ENCODE measurements at regions not wholly inside any gene's neighbourhood (a gene's known extent, or its start where the extent isn't known, plus 50 kb on each side); places are given as distances from the start of the nearest gene placed in this dataset.

- Mint-ChIP-seq H3K27ac (no peak overlapping the region), H3K4me1 (no peaks in the 10 kb centered on the region), H3K4me3 (no peak overlapping the region), H3K27me3 (no peaks in the 10 kb centered on the region), H3K9me3 (ENCODE audit: insufficient read depth) (no peaks in the 10 kb centered on the region)
- Histone ChIP-seq H3K9ac (ENCODE audit: low read length) (no peak overlapping the region), H3K4me3 (ENCODE audit: control extremely low read depth in 1 of 5, extremely low read depth in 1 of 5, insufficient read depth in 1 of 5, low read depth in 2 of 5, low read length in 4 of 5) (no peak overlapping the region), H3K36me3 (replicated peaks in 1 of 2; ENCODE audit: control extremely low read depth in 1 of 2, control insufficient read depth in 1 of 2, extremely low read depth in 1 of 2, insufficient read depth in 2 of 2, low read length in 1 of 2) (no peaks in the 10 kb centered on the region), H3K27me3 (replicated peaks in 1 of 4; ENCODE audit: control extremely low read depth in 1 of 4, control insufficient read depth in 3 of 4, insufficient read depth in 4 of 4, low read length in 3 of 4) (no peaks in the 10 kb centered on the region), H3K27ac (ENCODE audit: low read length in 2 of 2) (no peak overlapping the region), H2AFZ (ENCODE audit: insufficient read depth, low read depth, low read length, poor library complexity, severe bottlenecking) (no peak overlapping the region), H3K4me2 (replicated peaks; ENCODE audit: low read depth, low read length, poor library complexity, severe bottlenecking) (no peak overlapping the region), H3K4me1 (ENCODE audit: control insufficient read depth in 2 of 2, insufficient read depth in 2 of 2, low read length in 2 of 2) (no peaks in the 10 kb centered on the region), H3K79me2 (ENCODE audit: control insufficient read depth, insufficient read depth, low read length) (no peaks in the 10 kb centered on the region), H4K20me1 (ENCODE audit: control insufficient read depth, insufficient read depth, low read length, poor library complexity, severe bottlenecking) (no peaks in the 10 kb centered on the region), H3K9me3 (ENCODE audit: control extremely low read depth in 1 of 3, control insufficient read depth in 2 of 3, insufficient read depth in 1 of 3, low read length in 2 of 3) (no peaks in the 10 kb centered on the region)
- TF ChIP-seq CTCF (IDR thresholded peaks at IDR 0.05): no peak
- no peak for TF ChIP-seq EZH2 (IDR thresholded peaks at IDR 0.05; ENCODE audit: borderline replicate concordance, insufficient read depth, low read depth, low read length, poor library complexity, severe bottlenecking)
- CTCF ChIA-PET: no interaction called here
- ATAC-seq (ENCODE audit: low read depth): no peak
- intact Hi-C loops (cut with micrococcal nuclease): no loop called here
- DNase-seq: no peak
- POLR2A ChIA-PET: no interaction called here
Measured at GRCh38 chr2:146004462-146004861, 1484.5 kb upstream of the ZEB2 start.

- Mint-ChIP-seq H3K27ac (no peak overlapping the region), H3K27me3 (no peaks in the 10 kb centered on the region), H3K9me3 (ENCODE audit: insufficient read depth) (no peaks in the 10 kb centered on the region), H3K4me3 (no peak overlapping the region), H3K4me1 (no peaks in the 10 kb centered on the region)
- ChIA-PET POLR2A (no interaction called here), CTCF (no interaction called here)
- no peaks in the 10 kb centered on the region for H3K4me1 ChIP-seq (ENCODE audit: control insufficient read depth in 2 of 2, insufficient read depth in 2 of 2, low read length in 2 of 2)
- H3K27ac ChIP-seq (ENCODE audit: low read length in 2 of 2): no peak overlapping the region
- H3K4me2 ChIP-seq (replicated peaks; ENCODE audit: low read depth, low read length, poor library complexity, severe bottlenecking): no peak overlapping the region
- H3K9ac ChIP-seq (ENCODE audit: low read length): no peak overlapping the region
- no peak overlapping the region for H2AFZ ChIP-seq (ENCODE audit: insufficient read depth, low read depth, low read length, poor library complexity, severe bottlenecking)
- no peaks in the 10 kb centered on the region for H3K9me3 ChIP-seq (ENCODE audit: control extremely low read depth in 1 of 3, control insufficient read depth in 2 of 3, insufficient read depth in 1 of 3, low read length in 2 of 3)
- 90% methylated on average over 3 of the region's 4 CpGs for WGBS (ENCODE audit: insufficient coverage)
- H3K79me2 ChIP-seq (ENCODE audit: control insufficient read depth, insufficient read depth, low read length): no peaks in the 10 kb centered on the region
- H3K36me3 ChIP-seq (replicated peaks in 1 of 2; ENCODE audit: control extremely low read depth in 1 of 2, control insufficient read depth in 1 of 2, extremely low read depth in 1 of 2, insufficient read depth in 2 of 2, low read length in 1 of 2): no peaks in the 10 kb centered on the region
- intact Hi-C loops (cut with micrococcal nuclease): no loop called here
- H3K4me3 ChIP-seq (ENCODE audit: control extremely low read depth in 1 of 5, extremely low read depth in 1 of 5, insufficient read depth in 1 of 5, low read depth in 2 of 5, low read length in 4 of 5): no peak overlapping the region
- ATAC-seq (ENCODE audit: low read depth) (no peak), DNase-seq (no peak)
- no peaks in the 10 kb centered on the region for H4K20me1 ChIP-seq (ENCODE audit: control insufficient read depth, insufficient read depth, low read length, poor library complexity, severe bottlenecking)
- no peaks in the 10 kb centered on the region for H3K27me3 ChIP-seq (replicated peaks in 1 of 4; ENCODE audit: control extremely low read depth in 1 of 4, control insufficient read depth in 3 of 4, insufficient read depth in 4 of 4, low read length in 3 of 4)
- no peak for TF ChIP-seq EZH2 (IDR thresholded peaks at IDR 0.05; ENCODE audit: borderline replicate concordance, insufficient read depth, low read depth, low read length, poor library complexity, severe bottlenecking)
- no peak for TF ChIP-seq CTCF (IDR thresholded peaks at IDR 0.05)
Measured at GRCh38 chr2:146003337-146003736, 1483.4 kb upstream of the ZEB2 start.
